ENCODE measurements at regions not wholly inside any gene's neighbourhood (a gene's known extent, or its start where the extent isn't known, plus 50 kb on each side); places are given as distances from the start of the nearest gene placed in this dataset.

GRCh38 chr5:144547098-144547499, 376.4 kb downstream of the KCTD16 start:
- Histone ChIP-seq H2AFZ (ENCODE audit: low read length) (no peak overlapping the region), H3K9me2 (ENCODE audit: low read depth, low read length) (no peaks in the 10 kb centered on the region), H3K4me1 (ENCODE audit: insufficient read depth, low read length, severe bottlenecking) (no peaks in the 10 kb centered on the region), H3K9me3 (ENCODE audit: low read length) (no peaks in the 10 kb centered on the region), H3F3A (ENCODE audit: insufficient read depth, low read length) (no peaks in the 10 kb centered on the region), H3K79me2 (ENCODE audit: insufficient read depth, low read length) (no peaks in the 10 kb centered on the region), H3K36me3 (ENCODE audit: insufficient read depth, low read length) (no peaks in the 10 kb centered on the region), H3K27ac (ENCODE audit: low read depth, low read length, poor library complexity, severe bottlenecking) (no peak overlapping the region), H3K4me2 (ENCODE audit: low read length) (no peak overlapping the region), H3K9ac (ENCODE audit: low read length) (no peak overlapping the region), H3K27me3 (ENCODE audit: insufficient read depth, low read length) (no peaks in the 10 kb centered on the region), H4K20me1 (ENCODE audit: insufficient read depth, low read length) (no peaks in the 10 kb centered on the region), H3K4me3 (ENCODE audit: low read depth, low read length, poor library complexity, severe bottlenecking) (no peak overlapping the region)
- no peak for TF ChIP-seq CTCF (IDR thresholded peaks at IDR 0.05; ENCODE audit: low read length)
- TF ChIP-seq EZH2 (IDR thresholded peaks at IDR 0.05; ENCODE audit: borderline replicate concordance, low read length), result no peak

DNA sequence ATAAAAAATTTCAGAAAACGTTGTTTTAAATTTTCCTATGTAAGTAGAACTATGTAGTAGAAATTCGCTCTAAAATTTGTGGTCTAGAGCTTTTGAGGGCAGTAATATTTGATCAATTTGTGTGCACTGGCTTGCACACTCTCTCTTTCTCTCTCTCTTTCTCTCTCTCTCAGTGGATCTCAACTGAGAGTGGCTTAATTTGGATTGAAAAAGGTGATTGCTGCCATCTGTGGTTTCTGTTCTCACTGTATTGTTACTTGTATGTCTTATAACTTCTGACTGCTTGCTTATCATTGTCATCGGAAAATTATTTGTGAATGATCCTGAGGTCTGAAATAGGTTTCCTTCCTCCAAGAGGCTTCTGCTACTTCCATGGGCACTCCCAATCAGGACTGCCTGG, 368.2 kb downstream of the KCTD16 start:
- Histone ChIP-seq H4K20me1 (ENCODE audit: insufficient read depth, low read length) (no peaks in the 10 kb centered on the region), H3K36me3 (ENCODE audit: insufficient read depth, low read length) (no peaks in the 10 kb centered on the region), H3K9me3 (ENCODE audit: low read length) (no peaks in the 10 kb centered on the region), H3K4me2 (ENCODE audit: low read length) (no peak overlapping the region), H2AFZ (ENCODE audit: low read length) (no peak overlapping the region), H3K9me2 (ENCODE audit: low read depth, low read length) (no peaks in the 10 kb centered on the region), H3K27me3 (ENCODE audit: insufficient read depth, low read length) (no peaks in the 10 kb centered on the region), H3K79me2 (ENCODE audit: insufficient read depth, low read length) (no peaks in the 10 kb centered on the region), H3F3A (ENCODE audit: insufficient read depth, low read length) (no peaks in the 10 kb centered on the region), H3K27ac (ENCODE audit: low read depth, low read length, poor library complexity, severe bottlenecking) (no peak overlapping the region), H3K4me3 (ENCODE audit: low read depth, low read length, poor library complexity, severe bottlenecking) (no peak overlapping the region), H3K9ac (ENCODE audit: low read length) (no peak overlapping the region), H3K4me1 (ENCODE audit: insufficient read depth, low read length, severe bottlenecking) (no peaks in the 10 kb centered on the region)
- no peak for TF ChIP-seq EZH2 (IDR thresholded peaks at IDR 0.05; ENCODE audit: borderline replicate concordance, low read length)
- TF ChIP-seq CTCF (IDR thresholded peaks at IDR 0.05; ENCODE audit: low read length), result no peak

Data from OCI-LY1 (cell line).